NCI-H2227 treated with DMSO at 0.1 percent for 48 hours (cell line): ENCODE measurements at regions not wholly inside any gene's neighbourhood (a gene's known extent, or its start where the extent isn't known, plus 50 kb on each side); places are given as distances from the start of the nearest gene placed in this dataset.
A peak's percentile ranks its signal among the peaks of the same experiment; 100 is the strongest.
"Not testable (repeated sequence)": the region's sequence is repeated elsewhere in the genome, so short reads cannot be mapped to it uniquely, and the experiment has no call there.

Experiments used
- DNase-seq: peaks from one replicate; lab custom pipeline; 2025; lab: John Stamatoyannopoulos, UW

DNA sequence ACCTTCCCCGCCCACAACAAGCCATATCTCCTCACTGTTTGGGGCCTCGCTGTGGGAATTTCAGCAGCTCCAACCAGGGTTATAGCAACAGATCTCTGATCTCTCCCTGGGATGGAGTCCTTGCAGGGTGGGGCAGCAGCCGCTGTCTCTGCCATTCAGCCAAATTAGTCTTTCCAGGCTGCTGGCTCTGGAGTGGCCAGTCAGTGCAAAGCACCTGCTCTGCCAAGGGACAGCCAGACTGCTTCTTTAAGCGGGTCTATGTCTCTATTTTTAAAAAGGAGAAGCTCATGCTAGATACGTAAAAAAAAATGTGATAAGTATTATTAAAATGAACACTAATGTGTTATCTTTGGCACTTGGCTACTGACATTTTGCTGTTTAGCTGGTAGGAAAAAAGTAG is 380.2 kb downstream of the CDH10 start:
- DNase-seq, result no peak

GRCh38 chr5:24265306-24265705 is 379.5 kb downstream of the CDH10 start:
- no peak for DNase-seq

DNA sequence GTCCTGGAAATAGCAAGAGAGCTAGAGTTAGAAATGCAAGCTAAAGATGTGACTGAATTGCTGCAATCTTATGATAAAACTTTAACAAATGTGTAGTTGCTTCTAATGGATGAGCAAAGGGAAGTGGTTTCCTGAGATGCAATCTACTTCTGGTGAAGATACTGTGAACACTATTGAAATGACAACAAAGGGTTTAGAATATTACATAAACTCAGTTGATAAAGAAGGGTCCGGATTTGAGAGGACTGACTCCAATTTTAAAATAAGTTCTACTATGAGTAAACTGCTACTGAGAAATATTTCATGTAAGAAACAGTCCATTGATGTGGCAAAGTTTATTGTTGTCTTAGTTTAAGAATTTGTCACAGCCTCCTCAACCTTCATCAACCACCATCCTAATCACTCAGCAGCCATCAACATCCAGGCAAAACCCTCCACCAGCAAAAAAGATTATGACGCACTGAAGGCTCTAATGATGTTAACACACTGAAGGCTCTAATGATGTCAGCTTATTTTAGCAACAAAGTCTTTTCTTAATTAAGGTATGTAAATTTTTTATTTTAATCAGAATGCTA is 376.2 kb downstream of the CDH10 start:
- DNase-seq, result no peak

- not testable (repeated sequence) for DNase-seq
These were observed 373.1 kb downstream of the CDH10 start for GRCh38 chr5:24271702-24272118.

GRCh38 chr5:24272741-24273140 is 372.0 kb downstream of the CDH10 start:
- DNase-seq, result no peak

GRCh38 chr5:24280215-24280614 is 364.6 kb downstream of the CDH10 start:
- DNase-seq, result no peak

DNA sequence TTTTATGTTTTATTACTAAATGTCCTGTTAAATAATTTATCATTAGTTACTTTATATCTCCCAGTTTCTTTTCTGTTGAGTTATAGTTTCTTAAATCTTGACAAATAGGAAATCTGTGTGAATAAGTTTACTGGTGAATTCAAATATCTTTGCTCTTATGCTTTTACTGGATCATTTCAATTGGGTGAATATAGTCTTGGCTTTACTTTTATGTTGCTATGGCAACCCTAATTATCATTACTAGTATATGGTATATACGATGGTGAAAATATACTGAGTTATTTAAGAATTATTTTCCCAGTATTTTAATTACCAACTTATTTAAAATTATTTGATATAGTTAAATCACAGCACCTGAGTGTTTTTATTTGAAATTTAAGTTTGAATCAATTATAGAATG is 363.0 kb downstream of the CDH10 start:
- no peak for DNase-seq

- no peak for DNase-seq
These were observed 355.0 kb downstream of the CDH10 start for GRCh38 chr5:24289582-24290335.

GRCh38 chr5:24290536-24290935 is 354.2 kb downstream of the CDH10 start:
- DNase-seq, result no peak

DNA sequence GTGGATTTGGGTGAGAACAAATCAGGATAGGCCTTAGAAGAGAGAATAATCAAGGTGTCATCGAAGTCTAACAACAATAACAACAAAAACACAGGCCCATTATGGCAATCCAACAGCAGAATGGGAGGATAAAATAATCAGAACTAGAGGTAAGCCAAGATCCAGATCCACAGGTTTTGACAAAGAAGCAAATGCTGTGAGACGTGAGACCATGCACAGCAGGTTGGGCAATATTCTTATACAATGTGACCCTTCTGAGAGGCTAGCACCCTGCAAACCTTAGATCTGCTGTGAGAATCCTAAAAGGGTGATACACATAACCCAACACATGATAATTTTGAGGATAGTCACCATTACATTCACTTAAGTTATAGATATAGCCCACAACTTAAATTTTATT is 352.9 kb downstream of the CDH10 start:
- no peak for DNase-seq

DNA sequence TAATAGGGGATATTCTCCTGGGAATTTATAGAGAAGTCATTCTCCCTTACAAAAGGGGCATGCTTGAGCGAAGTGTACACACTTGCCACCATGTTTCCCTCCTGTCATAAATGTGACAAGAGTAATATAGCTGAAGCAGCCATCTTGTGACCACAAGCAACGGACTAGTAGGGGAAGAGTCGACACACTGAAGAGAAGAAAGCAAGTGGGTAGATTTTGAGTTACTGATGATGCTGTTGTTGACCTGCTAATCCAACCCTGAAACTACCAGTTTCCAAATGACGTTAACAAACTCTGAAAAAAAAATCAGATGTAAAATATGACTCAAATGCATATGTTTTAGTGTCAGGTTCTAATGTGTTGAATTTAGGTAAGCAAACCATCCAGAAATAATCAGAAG is 350.4 kb downstream of the CDH10 start:
- DNase-seq, result no peak

DNA sequence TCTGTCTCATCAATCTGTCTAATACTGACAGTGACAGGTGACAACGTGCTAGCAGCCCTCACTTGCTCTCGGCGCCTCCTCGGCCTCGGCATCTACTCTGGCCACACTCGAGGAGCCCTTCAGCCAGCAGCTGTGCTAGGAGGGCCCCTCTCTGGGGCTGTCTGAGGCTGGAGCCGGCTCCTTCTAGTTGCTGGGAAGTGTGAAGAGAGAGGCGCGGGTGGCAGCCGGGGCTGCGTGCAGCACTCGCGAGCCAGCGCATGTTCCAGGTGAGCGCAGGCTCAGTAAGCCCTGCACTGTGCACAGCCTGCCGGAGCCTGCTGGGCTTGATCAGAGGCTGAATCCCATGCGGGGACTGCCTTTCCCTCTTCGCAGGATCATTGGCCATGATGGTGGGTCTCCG is 330.7 kb downstream of the CDH10 start:
- DNase-seq, result no peak

DNA sequence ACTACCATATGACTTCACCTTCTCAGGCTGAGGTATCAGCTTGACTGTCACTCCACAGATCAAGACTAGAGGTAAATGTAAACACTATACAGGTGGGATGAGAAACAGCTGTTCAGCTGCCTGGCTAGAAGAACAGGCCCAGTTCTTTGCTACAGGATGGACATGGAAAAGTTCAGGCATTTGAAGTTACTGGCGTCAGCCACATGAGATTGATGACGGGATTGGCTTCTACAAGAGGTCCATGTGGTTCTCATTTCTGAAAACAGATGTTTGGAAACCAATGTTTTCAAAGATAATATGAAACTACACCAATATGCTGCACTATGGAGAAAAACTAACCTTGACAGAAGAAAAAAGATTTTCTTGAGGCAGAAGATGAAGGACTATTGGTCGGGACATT is 324.1 kb downstream of the CDH10 start:
- no peak for DNase-seq

DNA sequence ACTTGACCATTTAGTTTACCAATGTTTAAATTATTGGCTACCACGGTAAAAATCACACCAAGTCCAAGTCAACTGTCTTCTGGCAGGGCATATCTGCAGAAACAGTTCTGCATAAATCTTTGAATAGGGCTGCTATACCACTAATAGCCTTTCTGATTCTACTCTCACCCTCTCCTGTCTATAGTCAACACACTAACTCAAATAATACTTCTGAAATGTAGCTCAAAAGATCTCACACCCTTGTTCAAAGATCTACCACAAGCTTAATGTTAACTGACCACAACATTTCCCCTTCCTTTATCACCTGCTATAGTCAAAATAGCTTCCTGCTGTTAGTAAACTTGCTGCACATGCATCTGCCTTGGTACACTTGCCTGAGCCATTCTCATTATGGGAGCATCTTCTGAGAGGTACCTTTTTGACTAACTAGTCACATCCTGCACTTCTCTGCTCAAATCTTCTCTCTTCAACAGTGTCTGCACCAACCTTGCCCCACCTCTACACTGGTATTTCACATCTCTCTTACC is 319.4 kb downstream of the CDH10 start:
- DNase-seq, result no peak

- no peak for DNase-seq
These were observed 313.2 kb downstream of the CDH10 start for GRCh38 chr5:24331531-24331930.

- no peak for DNase-seq
These were observed 297.6 kb downstream of the CDH10 start for GRCh38 chr5:24347158-24347557.

- no peak for DNase-seq
These were observed 293.5 kb downstream of the CDH10 start for GRCh38 chr5:24351285-24351684.

DNA sequence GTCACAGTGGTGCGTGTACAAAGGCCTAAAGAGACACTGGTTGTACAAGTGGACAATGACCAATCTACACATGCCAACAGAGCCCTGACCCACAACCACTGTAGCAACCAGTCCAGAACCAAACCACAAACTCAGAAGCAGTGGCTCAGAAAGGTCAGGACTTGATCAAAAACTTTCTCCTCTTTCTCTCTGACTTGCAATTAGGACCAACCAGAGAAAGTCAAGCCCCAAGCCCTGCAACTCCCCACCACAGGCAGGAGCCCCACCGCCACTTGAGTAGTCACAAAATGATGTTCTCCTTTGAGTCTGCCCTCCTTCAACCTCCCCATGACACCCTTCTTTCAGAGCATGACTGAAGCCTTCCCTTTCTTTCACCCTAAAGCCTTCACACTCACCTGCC is 291.8 kb downstream of the CDH10 start:
- no peak for DNase-seq

- DNase-seq, result no peak
These were observed 291.2 kb downstream of the CDH10 start for GRCh38 chr5:24353611-24354010.

- no peak for DNase-seq
These were observed 280.8 kb downstream of the CDH10 start for GRCh38 chr5:24363789-24364481.

GRCh38 chr5:24364711-24365110 is 280.1 kb downstream of the CDH10 start:
- DNase-seq, result peak; percentile 1

- DNase-seq, result no peak
These were observed 279.4 kb downstream of the CDH10 start for GRCh38 chr5:24365406-24365805.

DNA sequence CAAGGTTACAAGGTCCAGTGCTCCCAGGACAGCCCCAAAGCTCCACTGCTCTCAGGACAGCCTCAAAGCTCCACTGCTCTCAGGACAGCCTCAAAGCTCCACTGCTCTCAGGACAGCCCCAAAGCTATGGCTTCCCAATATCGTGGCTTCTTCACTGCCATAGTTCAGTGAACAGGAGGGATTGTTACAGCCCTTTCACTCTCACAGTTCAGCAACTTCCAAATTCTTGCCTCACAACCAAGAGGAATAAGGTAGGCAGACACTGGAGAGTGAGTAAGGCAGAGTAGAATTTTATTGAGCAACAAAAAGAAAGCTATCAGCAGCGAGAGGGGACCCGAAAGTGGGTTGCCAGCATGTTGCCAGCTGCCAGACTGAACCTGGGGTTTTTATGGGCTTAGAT is 277.6 kb downstream of the CDH10 start:
- no peak for DNase-seq
